Uterus (tissue), 3 donors: ENCODE measurements at regions not wholly inside any gene's neighbourhood (a gene's known extent, or its start where the extent isn't known, plus 50 kb on each side); places are given as distances from the start of the nearest gene placed in this dataset.

ENCODE experiments used
- DNase-seq, 2 donors: peaks; one replicate each; pipeline ENCODE4 v3.0.0-alpha.2; 2019 to 2020
- H3K27ac ChIP-seq, 2 donors: fragments of 200-600 bp; sonication (generic); 1 replicate in 1 of 2; 2 replicates in 1 of 2; pipeline ENCODE4 v1.5.1; 2016 to 2018
- H3K27me3 ChIP-seq, 2 donors: fragments of 200-600 bp; sonication (generic); one replicate each; pipeline ENCODE4 v1.5.1; 2018 to 2019; ENCODE audit warnings: control low read depth in 1 of 2
- H3K36me3 ChIP-seq, 2 donors: fragments of 200-600 bp; sonication (generic); one replicate each; pipeline ENCODE4 v1.5.1; 2019; ENCODE audit warnings: control low read depth in 1 of 2
- H3K4me1 ChIP-seq, 2 donors: fragments of 200-600 bp; sonication (generic); one replicate each; pipeline ENCODE4 v1.5.1; 2018 to 2019; ENCODE audit warnings: control low read depth in 1 of 2
- H3K4me3 ChIP-seq, 2 donors: fragments of 200-600 bp; sonication (generic); 1 replicate in 1 of 2; 2 replicates in 1 of 2; pipeline ENCODE4 v1.5.1; 2018 to 2019; ENCODE audit warnings: mild to moderate bottlenecking in 1 of 2
- H3K9me3 ChIP-seq, 2 donors: fragments of 200-600 bp; sonication (generic); one replicate each; pipeline ENCODE4 v1.5.1; 2019; ENCODE audit warnings: control low read depth in 1 of 2
- CTCF ChIP-seq, 4 experiments: fragments of 200-600 bp in 2 of 4; fragments of 450-650 bp in 2 of 4; sonication (generic) in 2 of 4; IDR thresholded peaks; one replicate each; pipeline ENCODE4 v1.5.1; 2016 to 2019; ENCODE audit warnings: antibody characterized with exemption in 4 of 4, mild to moderate bottlenecking in 2 of 4, moderate library complexity in 1 of 4
- POLR2A ChIP-seq, 2 donors: fragments of 450-650 bp; IDR thresholded peaks; one replicate each; pipeline ENCODE4 v1.6.1; 2016; ENCODE audit warnings: antibody characterized with exemption in 2 of 2, mild to moderate bottlenecking in 1 of 2, moderate library complexity in 1 of 2
- intact Hi-C: fragments of 100-400 bp; cut with DNase I; formaldehyde crosslinking; loops from one replicate; pipeline ENCODE4 v1.15.1; 2023; ENCODE audit warnings: low total_unique reads
- donor health status: DM: yes; HTN: yes; CAD: no.

DNA sequence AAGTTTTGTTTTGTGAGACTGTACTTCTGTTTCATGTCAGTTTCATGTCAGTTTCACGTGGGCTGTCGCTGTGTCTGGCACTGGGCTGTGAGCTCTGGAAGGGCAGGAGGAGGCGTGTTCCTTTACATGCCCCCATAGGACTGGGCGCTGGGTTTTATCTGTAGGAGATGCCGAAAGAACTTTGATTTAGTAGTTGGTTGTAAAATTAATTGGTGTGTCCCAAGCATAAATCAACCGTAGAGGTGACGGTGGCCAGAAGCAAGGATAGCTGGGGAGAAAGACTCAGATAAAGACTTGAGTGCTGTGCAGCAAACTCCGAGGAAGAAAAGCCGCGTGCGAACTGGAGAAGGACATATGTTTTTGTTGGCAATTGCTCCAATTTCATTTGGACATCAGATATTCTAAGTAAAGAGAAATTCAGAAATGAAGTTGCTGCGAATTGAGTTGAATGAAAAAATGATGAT is 182.5 kb downstream of the VRK1 start:
- Histone ChIP-seq H3K36me3 (no peaks in the 10 kb centered on the region), H3K4me1 (no peaks in the 10 kb centered on the region), H3K27me3 (no peaks in the 10 kb centered on the region), H3K4me3 (no peak overlapping the region), H3K9me3 (peaks cover 0 to 3% of the 10 kb centered on the region in 2 donors), H3K27ac (no peak overlapping the region)
- no peak for DNase-seq
- intact Hi-C loops: no loop called here
- TF ChIP-seq CTCF (IDR thresholded peaks at IDR 0.05) (no peak), POLR2A (IDR thresholded peaks at IDR 0.05) (no peak)

DNA sequence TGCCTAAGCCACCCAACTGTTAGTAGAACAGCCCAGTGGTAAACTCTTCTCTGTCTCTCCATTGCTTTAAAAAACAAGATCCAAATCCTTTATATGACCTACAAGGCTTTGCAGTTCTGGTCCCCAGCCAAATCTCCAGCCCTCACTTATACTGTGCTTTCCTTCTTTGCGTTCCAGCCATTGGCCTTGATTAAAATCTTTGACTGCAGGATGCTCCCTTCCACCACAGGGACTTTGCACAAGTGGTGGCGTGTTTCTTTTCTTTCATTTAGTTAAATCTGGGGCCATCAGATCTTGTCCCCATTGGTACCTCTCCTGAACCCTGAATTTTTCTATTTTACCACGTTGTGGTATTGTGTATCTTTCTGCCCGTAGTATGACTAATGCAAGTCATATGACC is 183.7 kb downstream of the VRK1 start:
- Histone ChIP-seq H3K27ac (no peak overlapping the region), H3K4me3 (no peak overlapping the region), H3K9me3 (no peaks in the 10 kb centered on the region), H3K27me3 (no peaks in the 10 kb centered on the region), H3K36me3 (no peaks in the 10 kb centered on the region), H3K4me1 (no peaks in the 10 kb centered on the region)
- no peak for DNase-seq
- TF ChIP-seq POLR2A (IDR thresholded peaks at IDR 0.05) (no peak), CTCF (IDR thresholded peaks at IDR 0.05) (no peak)
- intact Hi-C loops: no loop called here

GRCh38 chr14:96986256-96987085 is 189.3 kb downstream of the VRK1 start:
- TF ChIP-seq CTCF (IDR thresholded peaks at IDR 0.05): no peak
- TF ChIP-seq POLR2A (IDR thresholded peaks at IDR 0.05): no peak
- no peak overlapping the region for H3K27ac ChIP-seq
- H3K36me3 ChIP-seq: no peaks in the 10 kb centered on the region
- no peaks in the 10 kb centered on the region for H3K4me1 ChIP-seq
- H3K4me3 ChIP-seq: no peak overlapping the region
- no peaks in the 10 kb centered on the region for H3K27me3 ChIP-seq
- no peak for DNase-seq
- intact Hi-C loops: no loop called here
- H3K9me3 ChIP-seq: no peaks in the 10 kb centered on the region

GRCh38 chr14:96987086-96987474 is 189.9 kb downstream of the VRK1 start:
- Histone ChIP-seq H3K36me3 (no peaks in the 10 kb centered on the region), H3K4me1 (no peaks in the 10 kb centered on the region), H3K27me3 (no peaks in the 10 kb centered on the region), H3K4me3 (no peak overlapping the region), H3K9me3 (no peaks in the 10 kb centered on the region), H3K27ac (no peak overlapping the region)
- intact Hi-C loops: no loop called here
- TF ChIP-seq CTCF (IDR thresholded peaks at IDR 0.05) (no peak), POLR2A (IDR thresholded peaks at IDR 0.05) (no peak)
- no peak for DNase-seq

DNA sequence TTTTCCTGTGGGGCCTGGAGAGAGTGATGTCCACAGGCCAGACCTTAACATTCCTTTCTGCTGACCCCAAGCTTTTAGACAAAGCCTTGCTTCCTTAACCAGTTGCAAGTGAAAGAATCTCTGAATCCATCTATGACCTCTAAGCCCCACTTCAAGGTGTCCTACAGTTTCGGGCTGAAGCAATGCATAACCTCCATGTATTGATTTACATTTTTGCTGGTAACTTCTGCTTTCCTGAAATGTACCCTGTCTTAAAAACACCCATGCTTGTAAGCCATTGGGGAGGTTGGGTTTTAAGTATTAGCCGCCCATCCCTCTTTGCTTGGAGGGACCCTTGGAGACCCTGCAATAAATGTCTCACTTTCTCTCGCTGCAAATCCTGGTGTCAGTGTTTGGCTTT is 190.6 kb downstream of the VRK1 start:
- H3K9me3 ChIP-seq: no peaks in the 10 kb centered on the region
- no peak for DNase-seq
- H3K27ac ChIP-seq: no peak overlapping the region
- intact Hi-C loops: no loop called here
- no peak overlapping the region for H3K4me3 ChIP-seq
- H3K4me1 ChIP-seq: no peaks in the 10 kb centered on the region
- H3K27me3 ChIP-seq: no peaks in the 10 kb centered on the region
- H3K36me3 ChIP-seq: no peaks in the 10 kb centered on the region
- no peak for TF ChIP-seq CTCF (IDR thresholded peaks at IDR 0.05)
- TF ChIP-seq POLR2A (IDR thresholded peaks at IDR 0.05): no peak
